Tibial nerve (tissue), 4 donors: ENCODE measurements at regions not wholly inside any gene's neighbourhood (a gene's known extent, or its start where the extent isn't known, plus 50 kb on each side); places are given as distances from the start of the nearest gene placed in this dataset.

Source experiments
- DNase-seq, 2 donors: peaks; one replicate each; pipeline ENCODE4 v3.0.0-alpha.2; 2019; ENCODE audit warnings: low spot score in 2 of 2
- H3K27ac ChIP-seq, 4 donors: fragments of 200-600 bp; sonication (generic) in 3 of 4; one replicate each; pipeline ENCODE4 v1.5.1; 2017 to 2019; ENCODE audit warnings: mild to moderate bottlenecking in 1 of 4
- H3K27me3 ChIP-seq, 2 donors: fragments of 200-600 bp; sonication (generic) in 1 of 2; one replicate each; pipeline versions ENCODE4 v1.5.1 to v1.6.0; 2017 to 2019
- H3K36me3 ChIP-seq, 3 donors: fragments of 200-600 bp; sonication (generic); one replicate each; pipeline ENCODE4 v1.5.1; 2018 to 2019
- H3K4me1 ChIP-seq, 4 donors: fragments of 200-600 bp; sonication (generic) in 3 of 4; one replicate each; pipeline ENCODE4 v1.5.1; 2017 to 2019
- H3K4me3 ChIP-seq, 4 donors: fragments of 200-600 bp; sonication (generic) in 3 of 4; one replicate each; pipeline ENCODE4 v1.5.1; 2017 to 2019; ENCODE audit warnings: mild to moderate bottlenecking in 1 of 4, moderate library complexity in 1 of 4
- H3K9me3 ChIP-seq, 4 donors: fragments of 200-600 bp; sonication (generic) in 3 of 4; one replicate each; pipeline ENCODE4 v1.5.1; 2017 to 2019
- EP300 ChIP-seq, 2 donors: sonication (generic); formaldehyde crosslinking; IDR thresholded peaks; one replicate each; pipeline ENCODE4 v1.6.1; 2017; ENCODE audit warnings: antibody characterized with exemption in 2 of 2, mild to moderate bottlenecking in 1 of 2
- POLR2A ChIP-seq, 2 donors: fragments of 450-650 bp; IDR thresholded peaks; one replicate each; pipeline ENCODE4 v1.6.1; 2017; ENCODE audit warnings: antibody characterized with exemption in 2 of 2, mild to moderate bottlenecking in 2 of 2, moderate library complexity in 2 of 2
- WGBS, 2 donors: methylation state at CpG; one replicate each; pipeline ENCODE4 v1.1.5; 2018; 5-methylcytosine and 5-hydroxymethylcytosine counted together
- TF ChIP-seq, protein P1 (sequence below), 5 experiments: fragments of 200-600 bp in 3 of 5; fragments of 450-650 bp in 2 of 5; sonication (generic) in 3 of 5; IDR thresholded peaks; one replicate each; pipeline ENCODE4 v1.5.1; 2016 to 2019; ENCODE audit warnings: antibody characterized with exemption in 5 of 5, mild to moderate bottlenecking in 3 of 5, moderate library complexity in 2 of 5

GRCh38 chr5:145697251-145697990 lies 137.7 kb downstream of the PRELID2 start:
- H3K36me3 ChIP-seq, result no peaks in the 10 kb centered on the region
- H3K9me3 ChIP-seq, result no peaks in the 10 kb centered on the region
- no peaks in the 10 kb centered on the region for H3K27me3 ChIP-seq
- TF ChIP-seq EP300 (IDR thresholded peaks at IDR 0.05), result no peak
- TF ChIP-seq, protein P1, sequence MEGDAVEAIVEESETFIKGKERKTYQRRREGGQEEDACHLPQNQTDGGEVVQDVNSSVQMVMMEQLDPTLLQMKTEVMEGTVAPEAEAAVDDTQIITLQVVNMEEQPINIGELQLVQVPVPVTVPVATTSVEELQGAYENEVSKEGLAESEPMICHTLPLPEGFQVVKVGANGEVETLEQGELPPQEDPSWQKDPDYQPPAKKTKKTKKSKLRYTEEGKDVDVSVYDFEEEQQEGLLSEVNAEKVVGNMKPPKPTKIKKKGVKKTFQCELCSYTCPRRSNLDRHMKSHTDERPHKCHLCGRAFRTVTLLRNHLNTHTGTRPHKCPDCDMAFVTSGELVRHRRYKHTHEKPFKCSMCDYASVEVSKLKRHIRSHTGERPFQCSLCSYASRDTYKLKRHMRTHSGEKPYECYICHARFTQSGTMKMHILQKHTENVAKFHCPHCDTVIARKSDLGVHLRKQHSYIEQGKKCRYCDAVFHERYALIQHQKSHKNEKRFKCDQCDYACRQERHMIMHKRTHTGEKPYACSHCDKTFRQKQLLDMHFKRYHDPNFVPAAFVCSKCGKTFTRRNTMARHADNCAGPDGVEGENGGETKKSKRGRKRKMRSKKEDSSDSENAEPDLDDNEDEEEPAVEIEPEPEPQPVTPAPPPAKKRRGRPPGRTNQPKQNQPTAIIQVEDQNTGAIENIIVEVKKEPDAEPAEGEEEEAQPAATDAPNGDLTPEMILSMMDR (IDR thresholded peaks at IDR 0.05), result peak in 4 of 5 experiments; percentile 9 to 21 (median 16)
- H3K4me1 ChIP-seq, result no peaks in the 10 kb centered on the region
- 48% methylated on average over 4 of the region's 4 CpGs for whole genome bisulfite sequencing, 2 donors
- no peak for DNase-seq
- no peak overlapping the region for H3K27ac ChIP-seq
- H3K4me3 ChIP-seq, result no peak overlapping the region

DNA sequence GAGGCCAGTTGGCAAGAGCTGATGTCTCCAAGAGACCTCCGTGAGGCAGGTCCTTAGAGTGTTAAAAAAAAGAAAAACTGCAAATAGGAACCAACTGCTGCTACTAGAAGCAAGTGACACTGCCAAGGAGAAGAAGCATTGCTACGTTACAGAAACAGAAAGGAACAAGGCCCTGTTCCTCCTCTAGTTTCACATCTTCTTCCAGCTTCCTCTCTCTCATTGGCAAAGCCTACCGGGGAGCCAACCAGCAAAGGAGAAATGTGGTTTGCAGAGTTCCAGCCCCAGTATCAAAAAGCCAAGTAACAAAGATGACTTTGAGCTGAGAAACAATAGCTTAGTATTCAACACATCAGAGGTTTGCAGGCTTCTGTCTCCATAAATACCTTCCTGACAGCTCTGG lies 145.9 kb downstream of the PRELID2 start:
- Histone ChIP-seq H3K4me1 (peaks cover 0 to 2% (median 0%) of the 10 kb centered on the region in 4 donors), H3K4me3 (no peak overlapping the region), H3K27ac (no peak overlapping the region), H3K9me3 (no peaks in the 10 kb centered on the region), H3K27me3 (no peaks in the 10 kb centered on the region), H3K36me3 (no peaks in the 10 kb centered on the region)
- WGBS, 2 donors, result 33 to 45% methylated on average over 3 of the region's 3 CpGs
- DNase-seq, result no peak
- TF ChIP-seq POLR2A (IDR thresholded peaks at IDR 0.05) (no peak), EP300 (IDR thresholded peaks at IDR 0.05) (no peak)
- TF ChIP-seq, protein P1 (IDR thresholded peaks at IDR 0.05), result no peak

GRCh38 chr5:145687943-145688342 lies 147.2 kb downstream of the PRELID2 start:
- 82 to 85% methylated on average over 4 of the region's 4 CpGs for WGBS, 2 donors
- TF ChIP-seq POLR2A (IDR thresholded peaks at IDR 0.05) (no peak), EP300 (IDR thresholded peaks at IDR 0.05) (no peak)
- TF ChIP-seq, protein P1 (IDR thresholded peaks at IDR 0.05), result no peak
- no peak for DNase-seq
- H3K4me1 ChIP-seq, result peaks cover 0 to 2% (median 0%) of the 10 kb centered on the region in 4 donors
- H3K27me3 ChIP-seq, result no peaks in the 10 kb centered on the region
- no peak overlapping the region for H3K4me3 ChIP-seq
- no peak overlapping the region for H3K27ac ChIP-seq
- H3K36me3 ChIP-seq, result no peaks in the 10 kb centered on the region
- H3K9me3 ChIP-seq, result no peaks in the 10 kb centered on the region

GRCh38 chr5:145685417-145685816 lies 149.7 kb downstream of the PRELID2 start:
- Histone ChIP-seq H3K9me3 (no peaks in the 10 kb centered on the region), H3K4me3 (no peak overlapping the region), H3K4me1 (peaks cover 0 to 2% (median 0%) of the 10 kb centered on the region in 4 donors), H3K36me3 (no peaks in the 10 kb centered on the region), H3K27ac (no peak overlapping the region), H3K27me3 (no peaks in the 10 kb centered on the region)
- TF ChIP-seq EP300 (IDR thresholded peaks at IDR 0.05), result no peak
- TF ChIP-seq, protein P1 (IDR thresholded peaks at IDR 0.05), result no peak
- no peak for TF ChIP-seq POLR2A (IDR thresholded peaks at IDR 0.05)
- no peak for DNase-seq
- 94 to 95% methylated on average over 1 of the region's 1 CpG for WGBS, 2 donors

GRCh38 chr5:145683431-145683830 lies 151.7 kb downstream of the PRELID2 start:
- no peak overlapping the region for H3K27ac ChIP-seq
- H3K4me3 ChIP-seq, result no peak overlapping the region
- H3K36me3 ChIP-seq, result no peaks in the 10 kb centered on the region
- 91% methylated on average over 2 of the region's 2 CpGs for WGBS, 2 donors
- no peaks in the 10 kb centered on the region for H3K4me1 ChIP-seq
- TF ChIP-seq EP300 (IDR thresholded peaks at IDR 0.05) (no peak), POLR2A (IDR thresholded peaks at IDR 0.05) (no peak)
- TF ChIP-seq, protein P1 (IDR thresholded peaks at IDR 0.05), result no peak
- no peak for DNase-seq
- H3K27me3 ChIP-seq, result no peaks in the 10 kb centered on the region
- H3K9me3 ChIP-seq, result no peaks in the 10 kb centered on the region
